Activated naive CD4-positive, alpha-beta T cell treated with anti-CD3 and anti-CD28 coated beads for 36 hours (primary cell): ENCODE measurements at regions not wholly inside any gene's neighbourhood (a gene's known extent, or its start where the extent isn't known, plus 50 kb on each side); places are given as distances from the start of the nearest gene placed in this dataset.
"Not testable (repeated sequence)": the region's sequence is repeated elsewhere in the genome, so short reads cannot be mapped to it uniquely, and the experiment has no call there.

Experiments
- CTCF ChIA-PET: fragments of 350-600 bp; sonication (Branson Sonifier 250); formaldehyde crosslinking; loops from one replicate; lab custom pipeline; 2021; ENCODE audit warnings: antibody characterized with exemption; lab: Charles Lee
- DNase-seq: peaks from one replicate; pipeline ENCODE4 v3.0.0-alpha.2; 2020
- H3K27ac Mint-ChIP-seq: one replicate; pipeline ENCODE4 v1.8.0; 2021; ENCODE audit warnings: mild to moderate bottlenecking, mixed read lengths
- H3K27me3 Mint-ChIP-seq: one replicate; pipeline ENCODE4 v1.8.0; 2021; ENCODE audit warnings: low read depth, mixed read lengths
- H3K36me3 Mint-ChIP-seq: one replicate; pipeline ENCODE4 v1.8.0; 2021; ENCODE audit warnings: low read depth, mixed read lengths
- H3K4me1 Mint-ChIP-seq: one replicate; pipeline ENCODE4 v1.8.0; 2021; ENCODE audit warnings: low read depth, mixed read lengths
- H3K4me3 Mint-ChIP-seq: one replicate; pipeline ENCODE4 v1.8.0; 2021; ENCODE audit warnings: mild to moderate bottlenecking, moderate library complexity, mixed read lengths
- H3K9me3 Mint-ChIP-seq: one replicate; pipeline ENCODE4 v1.8.0; 2021; ENCODE audit warnings: mixed read lengths
- intact Hi-C: fragments of 100-400 bp; cut with micrococcal nuclease; formaldehyde crosslinking; loops from one replicate; pipeline ENCODE4 v1.15.1; 2023

GRCh38 chr10:114872519-114873087, 51.0 kb downstream of the FHIP2A start:
- DNase-seq, result no peak
- no peak overlapping the region for H3K27ac Mint-ChIP-seq
- intact Hi-C loops, result loop anchor here (10.0 kb wide), 1 partner anchor 222 kb away; the partner anchor contains the start of gene ATRNL1
- CTCF ChIA-PET, result interaction anchor here (0.6 to 1.2 kb wide), 4 partner anchors 14 to 1303 kb away, joined by 3 to 4 read pairs (median 3); partner anchors contain the start of gene FHIP2A
- no peaks in the 10 kb centered on the region for H3K9me3 Mint-ChIP-seq
- H3K4me1 Mint-ChIP-seq, result peaks cover 3% of the 10 kb centered on the region
- no peaks in the 10 kb centered on the region for H3K36me3 Mint-ChIP-seq
- H3K27me3 Mint-ChIP-seq, result peaks cover 25% of the 10 kb centered on the region
- H3K4me3 Mint-ChIP-seq, result no peak overlapping the region

DNA sequence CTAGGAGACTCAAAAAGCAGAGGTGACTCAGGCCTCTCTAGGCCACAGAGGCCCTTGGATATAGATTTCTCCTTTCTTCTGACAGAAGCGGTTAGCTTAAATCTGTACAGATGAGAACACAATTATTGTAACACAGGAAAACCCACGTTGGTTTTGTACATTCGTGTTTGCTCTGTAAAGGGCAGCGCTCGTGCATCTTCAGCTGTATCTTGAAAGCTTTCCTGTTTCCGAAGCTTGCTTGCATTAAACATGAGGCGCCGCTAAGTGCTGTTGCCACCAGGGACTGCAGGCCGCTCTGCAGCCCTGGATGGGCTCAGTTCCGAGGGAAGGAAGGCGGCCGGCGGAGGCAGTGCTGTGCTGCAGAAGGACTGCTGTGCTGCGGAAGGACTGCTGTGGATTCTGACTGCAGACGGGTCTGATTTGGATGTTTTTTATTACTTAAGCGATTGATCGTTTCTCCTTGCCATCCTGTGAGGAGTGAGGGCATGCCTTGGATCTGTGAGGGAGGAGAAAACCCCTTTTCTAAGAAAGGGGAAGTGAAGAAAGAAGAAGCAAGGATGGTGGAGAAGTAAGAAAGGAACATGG, 53.3 kb downstream of the FHIP2A start:
- no peaks in the 10 kb centered on the region for H3K9me3 Mint-ChIP-seq
- CTCF ChIA-PET, result interaction anchor here (1.1 kb wide), 1 partner anchor 63 kb away, joined by 3 read pairs; the partner anchor contains the start of gene TRUB1
- H3K4me3 Mint-ChIP-seq, result no peak overlapping the region
- peaks cover 40% of the 10 kb centered on the region for H3K27me3 Mint-ChIP-seq
- peaks cover 5% of the 10 kb centered on the region for H3K4me1 Mint-ChIP-seq
- no peaks in the 10 kb centered on the region for H3K36me3 Mint-ChIP-seq
- intact Hi-C loops, result loop anchor here (5.0 to 10.0 kb wide), 2 partner anchors 168 to 220 kb away; partner anchors contain the start of gene ATRNL1
- no peak overlapping the region for H3K27ac Mint-ChIP-seq
- DNase-seq, result peak; percentile 20

DNA sequence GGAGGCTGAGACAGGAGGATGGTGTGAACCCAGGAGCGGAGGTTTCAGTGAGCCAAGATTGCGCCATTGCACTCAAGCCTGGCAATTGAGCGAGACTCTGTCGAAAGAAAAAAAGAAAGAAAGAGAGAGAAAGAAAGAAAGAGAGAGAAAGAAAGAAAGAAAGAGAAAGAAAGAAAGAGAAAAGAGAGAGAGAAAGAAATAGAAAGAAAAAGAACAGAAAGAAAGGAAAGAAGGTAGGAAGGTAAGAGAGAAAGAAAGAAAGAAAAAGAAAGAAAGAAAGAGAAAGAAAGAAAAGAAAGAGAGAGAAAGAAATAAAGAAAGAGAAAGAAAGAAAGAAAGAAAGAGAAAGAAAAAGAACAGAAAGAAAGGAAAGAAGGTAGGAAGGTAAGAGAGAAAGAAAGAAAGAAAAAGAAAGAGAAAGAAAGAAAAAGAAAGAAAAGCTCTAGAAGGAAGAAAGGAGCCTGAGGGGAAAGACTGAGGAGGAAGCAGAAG, 54.1 kb downstream of the FHIP2A start:
- intact Hi-C loops, result loop anchor here (5.0 to 10.0 kb wide), 2 partner anchors 168 to 219 kb away; partner anchors contain the start of gene ATRNL1
- CTCF ChIA-PET, result interaction anchor here (0.6 kb wide), 1 partner anchor 155 kb away, joined by 3 read pairs; no protein-coding TSS in a partner anchor
- H3K36me3 Mint-ChIP-seq, H3K4me1 Mint-ChIP-seq, H3K9me3 Mint-ChIP-seq, H3K4me3 Mint-ChIP-seq, H3K27ac Mint-ChIP-seq, DNase-seq: not testable (repeated sequence)
- H3K27me3 Mint-ChIP-seq, result peaks cover 41% of the 10 kb centered on the region

DNA sequence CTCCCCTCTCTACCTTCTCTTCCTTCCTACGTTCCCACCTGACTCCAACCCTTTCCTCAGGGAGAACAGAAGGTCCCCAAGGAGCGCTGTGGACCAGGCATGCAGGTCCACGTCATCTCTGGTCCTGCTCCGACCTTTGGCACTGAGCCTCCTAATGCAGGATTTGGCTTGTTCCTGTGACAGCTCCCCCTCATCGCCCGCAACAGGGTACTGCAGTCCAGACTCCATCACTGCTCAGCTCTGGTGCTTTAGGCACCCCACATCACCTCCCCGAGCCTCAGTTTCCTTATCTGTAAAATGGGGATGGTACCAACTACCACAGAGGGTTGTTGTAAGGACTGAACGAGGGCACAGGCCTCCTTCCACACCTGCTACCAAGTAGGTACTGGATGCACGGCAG, 54.6 kb downstream of the FHIP2A start:
- peaks cover 41% of the 10 kb centered on the region for H3K27me3 Mint-ChIP-seq
- DNase-seq, result no peak
- no peaks in the 10 kb centered on the region for H3K9me3 Mint-ChIP-seq
- H3K36me3 Mint-ChIP-seq, result no peaks in the 10 kb centered on the region
- no peak overlapping the region for H3K27ac Mint-ChIP-seq
- CTCF ChIA-PET, result interaction anchor here (0.5 to 1.9 kb wide), 8 partner anchors 9 to 290 kb away, joined by 3 to 14 read pairs (median 4); partner anchors contain the start of gene FHIP2A
- H3K4me1 Mint-ChIP-seq, result peaks cover 5% of the 10 kb centered on the region
- no peak overlapping the region for H3K4me3 Mint-ChIP-seq
- intact Hi-C loops, result loop anchor here (5.0 to 10.0 kb wide), 2 partner anchors 169 to 219 kb away; partner anchors contain the start of gene ATRNL1

GRCh38 chr10:114876602-114877300, 55.2 kb downstream of the FHIP2A start:
- H3K9me3 Mint-ChIP-seq, result no peaks in the 10 kb centered on the region
- CTCF ChIA-PET, result interaction anchor here (0.5 to 1.9 kb wide), 15 partner anchors 8 to 324 kb away, joined by 3 to 14 read pairs (median 4); partner anchors contain the start of genes FHIP2A and TRUB1
- no peaks in the 10 kb centered on the region for H3K36me3 Mint-ChIP-seq
- intact Hi-C loops, result loop anchor here (1.0 to 10.0 kb wide), 4 partner anchors 169 to 572 kb away; partner anchors contain the start of gene ATRNL1
- H3K4me1 Mint-ChIP-seq, result peaks cover 5% of the 10 kb centered on the region
- H3K27ac Mint-ChIP-seq, result no peak overlapping the region
- peaks cover 36% of the 10 kb centered on the region for H3K27me3 Mint-ChIP-seq
- peak; percentile 74 for DNase-seq
- H3K4me3 Mint-ChIP-seq, result no peak overlapping the region

GRCh38 chr10:114877301-114877644, 55.7 kb downstream of the FHIP2A start:
- intact Hi-C loops, result loop anchor here (1.0 to 10.0 kb wide), 4 partner anchors 170 to 573 kb away; partner anchors contain the start of gene ATRNL1
- H3K36me3 Mint-ChIP-seq, result no peaks in the 10 kb centered on the region
- no peak for DNase-seq
- peaks cover 5% of the 10 kb centered on the region for H3K4me1 Mint-ChIP-seq
- CTCF ChIA-PET, result interaction anchor here (0.6 to 1.9 kb wide), 13 partner anchors 8 to 324 kb away, joined by 3 to 14 read pairs (median 4); partner anchors contain the start of genes FHIP2A and TRUB1
- H3K4me3 Mint-ChIP-seq, result no peak overlapping the region
- no peak overlapping the region for H3K27ac Mint-ChIP-seq
- H3K27me3 Mint-ChIP-seq, result peaks cover 36% of the 10 kb centered on the region
- H3K9me3 Mint-ChIP-seq, result no peaks in the 10 kb centered on the region

- peaks cover 5% of the 10 kb centered on the region for H3K4me1 Mint-ChIP-seq
- H3K27ac Mint-ChIP-seq, result no peak overlapping the region
- no peak overlapping the region for H3K4me3 Mint-ChIP-seq
- CTCF ChIA-PET, result interaction anchor here (0.6 to 2.4 kb wide), 18 partner anchors 8 to 472 kb away, joined by 3 to 11 read pairs (median 4); no protein-coding TSS in a partner anchor
- no peak for DNase-seq
- no peaks in the 10 kb centered on the region for H3K36me3 Mint-ChIP-seq
- no peaks in the 10 kb centered on the region for H3K9me3 Mint-ChIP-seq
- peaks cover 31% of the 10 kb centered on the region for H3K27me3 Mint-ChIP-seq
- intact Hi-C loops, result loop anchor here (2.0 to 10.0 kb wide), 4 partner anchors 60 to 328 kb away; partner anchors contain the start of genes ATRNL1 and TRUB1
These were observed 57.5 kb downstream of the FHIP2A start for GRCh38 chr10:114879093-114879492.

DNA sequence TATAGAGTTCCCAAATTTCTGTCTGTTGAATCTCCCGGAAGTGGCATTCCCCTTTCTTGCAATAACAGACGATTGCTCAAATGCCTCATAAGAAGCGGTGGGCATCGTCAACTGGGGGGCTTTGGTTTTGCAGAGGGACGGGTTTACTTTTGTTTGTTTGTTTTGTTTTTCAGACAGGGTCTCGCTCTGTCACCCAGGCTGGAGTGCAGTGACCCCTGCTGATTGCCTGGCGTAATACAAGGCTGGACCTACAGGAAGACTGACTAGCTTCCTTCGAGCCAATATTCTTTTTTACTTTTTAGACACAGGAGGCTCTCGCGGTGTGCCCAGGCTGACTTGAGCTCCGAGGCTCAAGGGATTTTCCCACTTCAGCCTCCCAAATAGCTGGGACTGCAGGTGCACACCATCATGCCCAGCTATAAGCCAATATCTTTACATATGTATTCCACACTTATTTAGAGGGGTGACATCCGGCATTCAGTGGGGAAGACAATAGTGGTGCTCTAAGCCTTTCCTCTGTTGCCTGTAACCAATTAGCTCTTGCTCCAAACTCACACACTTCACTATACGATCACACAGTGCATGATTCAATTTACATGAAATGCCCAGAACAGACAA, 58.1 kb downstream of the FHIP2A start:
- H3K4me3 Mint-ChIP-seq, result no peak overlapping the region
- H3K4me1 Mint-ChIP-seq, result peaks cover 5% of the 10 kb centered on the region
- no peaks in the 10 kb centered on the region for H3K9me3 Mint-ChIP-seq
- intact Hi-C loops, result loop anchor here (2.0 to 10.0 kb wide), 4 partner anchors 59 to 329 kb away; partner anchors contain the start of genes ATRNL1 and TRUB1
- H3K36me3 Mint-ChIP-seq, result no peaks in the 10 kb centered on the region
- H3K27me3 Mint-ChIP-seq, result peaks cover 31% of the 10 kb centered on the region
- H3K27ac Mint-ChIP-seq, result no peak overlapping the region
- CTCF ChIA-PET, result interaction anchor here (1.0 to 2.4 kb wide), 15 partner anchors 8 to 330 kb away, joined by 3 to 11 read pairs (median 4); no protein-coding TSS in a partner anchor
- DNase-seq, result peak; percentile 62

DNA sequence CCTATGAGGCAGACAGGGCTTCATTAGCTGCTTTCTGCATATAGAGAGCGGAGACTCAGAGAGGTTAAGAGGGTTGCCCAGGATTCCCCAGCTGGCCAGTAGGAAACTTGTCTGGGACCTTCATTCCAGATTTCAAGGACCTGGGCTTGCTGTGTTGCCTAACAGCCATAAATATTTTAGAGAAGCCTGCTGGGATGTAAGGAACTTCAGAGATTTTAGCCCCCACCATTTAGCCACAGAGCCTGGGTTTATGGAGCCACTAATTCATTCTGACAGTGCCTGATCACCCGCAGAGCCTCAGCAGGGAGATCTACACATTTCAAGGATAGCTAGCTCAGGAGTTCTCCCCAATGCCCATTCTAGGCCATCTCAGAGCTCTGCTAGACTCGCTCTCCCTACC, 56.6 kb upstream of the TRUB1 start:
- Mint-ChIP-seq H3K9me3 (no peaks in the 10 kb centered on the region), H3K27me3 (peaks cover 17% of the 10 kb centered on the region), H3K4me3 (no peak overlapping the region), H3K27ac (no peak overlapping the region), H3K4me1 (peaks cover 2% of the 10 kb centered on the region), H3K36me3 (no peaks in the 10 kb centered on the region)
- CTCF ChIA-PET, result interaction anchor here (0.8 to 0.9 kb wide), 2 partner anchors 90 to 249 kb away, joined by 3 read pairs; no protein-coding TSS in a partner anchor
- intact Hi-C loops, result no loop called here
- no peak for DNase-seq

DNA sequence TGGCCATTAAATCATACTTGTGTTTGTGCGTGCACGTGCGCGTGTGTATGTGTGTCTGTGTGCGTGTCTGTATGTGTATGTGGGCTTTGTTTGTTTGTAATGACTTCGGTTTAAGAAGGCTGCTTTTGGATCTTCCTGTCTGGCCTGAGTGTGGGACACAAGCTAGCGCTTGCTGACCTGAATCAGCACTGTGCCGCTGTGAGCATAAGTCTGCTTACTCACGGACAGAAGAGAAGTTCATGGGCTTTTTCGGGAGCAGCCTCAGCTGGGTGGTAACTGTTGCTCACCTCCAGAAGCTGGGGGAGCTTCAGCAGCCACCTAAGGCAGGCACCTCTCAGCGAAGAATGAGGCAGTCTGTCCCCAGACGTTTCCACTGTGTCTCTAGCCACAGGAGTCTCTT, 56.1 kb upstream of the TRUB1 start:
- DNase-seq, result no peak
- CTCF ChIA-PET, result interaction anchor here (0.8 to 0.9 kb wide), 2 partner anchors 90 to 248 kb away, joined by 3 read pairs; no protein-coding TSS in a partner anchor
- Mint-ChIP-seq H3K27ac (no peak overlapping the region), H3K27me3 (peaks cover 17% of the 10 kb centered on the region), H3K4me1 (peaks cover 2% of the 10 kb centered on the region), H3K36me3 (no peaks in the 10 kb centered on the region), H3K9me3 (no peaks in the 10 kb centered on the region), H3K4me3 (no peak overlapping the region)
- intact Hi-C loops, result no loop called here

DNA sequence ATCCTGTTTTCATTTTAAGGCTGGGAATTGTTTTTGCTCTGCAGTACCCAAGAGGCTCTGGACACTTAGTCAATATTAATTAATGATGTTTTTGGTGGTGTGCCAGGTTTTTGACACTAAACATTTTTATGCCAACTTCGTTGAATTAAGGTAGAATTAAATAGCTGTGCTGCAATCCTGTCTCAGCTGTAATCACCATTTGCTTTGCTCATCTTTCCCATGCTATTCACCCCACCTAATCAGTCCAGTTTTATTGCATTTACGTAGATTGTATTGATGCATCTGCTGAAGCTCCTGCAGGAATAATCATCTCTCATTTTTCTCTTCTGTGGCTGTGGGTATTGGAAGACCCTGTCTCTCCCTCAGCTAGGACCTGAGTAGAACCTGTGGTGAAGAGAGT, 52.6 kb upstream of the TRUB1 start:
- intact Hi-C loops, result no loop called here
- Mint-ChIP-seq H3K27ac (no peak overlapping the region), H3K4me1 (no peaks in the 10 kb centered on the region), H3K4me3 (no peak overlapping the region), H3K9me3 (no peaks in the 10 kb centered on the region), H3K36me3 (no peaks in the 10 kb centered on the region), H3K27me3 (no peaks in the 10 kb centered on the region)
- no peak for DNase-seq
- CTCF ChIA-PET, result interaction anchor here (0.6 to 0.8 kb wide), 3 partner anchors 8 to 15 kb away, joined by 3 to 4 read pairs (median 3); no protein-coding TSS in a partner anchor
